IMR-90 (cell line): ENCODE measurements at regions not wholly inside any gene's neighbourhood (a gene's known extent, or its start where the extent isn't known, plus 50 kb on each side); places are given as distances from the start of the nearest gene placed in this dataset.
A peak's percentile ranks its signal among the peaks of the same experiment; 100 is the strongest.

Experiments used
- ATAC-seq: fragments of 200-7000 bp; cut with Tn5 transposase; 2 replicates; pipeline ENCODE4 v1.9.1; 2020; ENCODE audit warnings: low read depth, mild to moderate bottlenecking, moderate library complexity
- BruUV-seq: library from RNA; stranded (reverse); fragments of 400-500 nt; replicated peaks from 2 replicates; lab custom pipeline; 2021; lab: Mats Ljungman, UMichigan
- CTCF ChIA-PET: fragments of 300-600 bp; formaldehyde crosslinking; extraction: SDS; loops from one replicate; lab custom pipeline; 2021; ENCODE audit warnings: antibody characterized with exemption; lab: Yijun Ruan, JAX
- POLR2A ChIA-PET: fragments of 300-600 bp; sonication (Branson Sonifier 250); formaldehyde crosslinking; loops from one replicate; lab custom pipeline; 2022; ENCODE audit warnings: antibody characterized with exemption; ENCODE audit not compliant: unreplicated experiment; lab: Charles Lee
- DNase-seq: peaks from one replicate; pipeline ENCODE4 v3.0.0; 2013
- H2AFZ ChIP-seq: replicated peaks from 2 replicates; pipeline ENCODE3; 2013; ENCODE audit warnings: low read length, mild to moderate bottlenecking; ENCODE audit not compliant: poor library complexity
- H2AK5ac ChIP-seq: 2 replicates; pipeline ENCODE4 v1.6.1; 2013; ENCODE audit warnings: low read depth, low read length, inconsistent platforms
- H2AK9ac ChIP-seq: replicated peaks from 2 replicates; pipeline ENCODE3; 2013; ENCODE audit warnings: mild to moderate bottlenecking, low read depth, low read length, moderate library complexity; ENCODE audit not compliant: poor library complexity
- H2BK120ac ChIP-seq: 2 replicates; pipeline ENCODE4 v1.6.1; 2013; ENCODE audit warnings: low read depth, low read length, inconsistent platforms
- H2BK15ac ChIP-seq: 3 replicates; pipeline ENCODE4 v1.6.1; 2013; ENCODE audit warnings: low read depth, low read length, inconsistent platforms
- H2BK20ac ChIP-seq: 2 replicates; pipeline ENCODE4 v1.6.1; 2013; ENCODE audit warnings: low read depth, mild to moderate bottlenecking, inconsistent platforms, low read length, moderate library complexity
- H2BK5ac ChIP-seq: 2 replicates; pipeline ENCODE4 v1.6.1; 2013; ENCODE audit warnings: mild to moderate bottlenecking, low read depth, low read length, inconsistent platforms; ENCODE audit not compliant: poor library complexity, severe bottlenecking
- H3K14ac ChIP-seq: replicated peaks from 2 replicates; pipeline ENCODE4 v1.6.1; 2013; ENCODE audit warnings: low read depth, low read length, inconsistent platforms
- H3K18ac ChIP-seq: 2 replicates; pipeline ENCODE4 v1.6.1; 2013; ENCODE audit warnings: low read depth, low read length, control low read depth
- H3K23ac ChIP-seq: 2 replicates; pipeline ENCODE4 v1.6.1; 2013; ENCODE audit warnings: low read depth, low read length, inconsistent platforms
- H3K27ac ChIP-seq: 2 replicates; pipeline ENCODE4 v1.5.1; 2013; ENCODE audit warnings: mild to moderate bottlenecking, control low read depth, low read length; ENCODE audit not compliant: insufficient read depth
- H3K27me3 ChIP-seq: 2 replicates; pipeline ENCODE4 v1.6.1; 2013; ENCODE audit warnings: low read length; ENCODE audit not compliant: control insufficient read depth, insufficient read depth
- H3K36me3 ChIP-seq: 2 replicates; pipeline ENCODE4 v1.6.1; 2013; ENCODE audit warnings: low read length, mixed read lengths; ENCODE audit not compliant: control insufficient read depth, insufficient read depth
- H3K4ac ChIP-seq: 2 replicates; pipeline ENCODE4 v1.6.1; 2013; ENCODE audit warnings: low read depth, low read length, inconsistent platforms
- H3K4me1 ChIP-seq: 2 replicates; pipeline ENCODE4 v1.6.1; 2013; ENCODE audit warnings: low read length, mixed read lengths; ENCODE audit not compliant: control insufficient read depth, insufficient read depth
- H3K4me2 ChIP-seq: 2 replicates; pipeline ENCODE4 v1.6.1; 2013; ENCODE audit warnings: low read depth, mild to moderate bottlenecking, control low read depth, low read length, moderate library complexity
- H3K4me3 ChIP-seq: 2 replicates; pipeline ENCODE4 v1.5.1; 2013; ENCODE audit warnings: low read depth, mild to moderate bottlenecking, control low read depth, low read length, moderate library complexity; ENCODE audit not compliant: insufficient read depth
- H3K56ac ChIP-seq: 2 replicates; pipeline ENCODE4 v1.6.1; 2013; ENCODE audit warnings: low read length, inconsistent platforms; ENCODE audit not compliant: insufficient read depth; ENCODE audit errors: extremely low read depth
- H3K79me1 ChIP-seq, 2 experiments: 2 replicates each; pipeline ENCODE4 v1.6.1; 2013; ENCODE audit warnings: low read length in 2 of 2, inconsistent platforms in 1 of 2, low read depth in 1 of 2
- H3K9ac ChIP-seq: 2 replicates; pipeline ENCODE4 v1.6.1; 2013; ENCODE audit warnings: low read depth, low read length, control low read depth
- H3K9me1 ChIP-seq: 2 replicates; pipeline ENCODE4 v1.6.1; 2013; ENCODE audit warnings: low read length, inconsistent platforms; ENCODE audit not compliant: insufficient read depth
- H3K9me3 ChIP-seq: 2 replicates; pipeline ENCODE4 v1.6.1; 2013; ENCODE audit warnings: low read length; ENCODE audit not compliant: control insufficient read depth, insufficient read depth
- H4K20me1 ChIP-seq: 2 replicates; pipeline ENCODE4 v1.6.1; 2013; ENCODE audit warnings: low read length, inconsistent platforms; ENCODE audit not compliant: insufficient read depth
- H4K5ac ChIP-seq: 2 replicates; pipeline ENCODE4 v1.6.1; 2013; ENCODE audit warnings: mild to moderate bottlenecking, low read depth, low read length, control low read depth
- H4K8ac ChIP-seq, 2 experiments: 2 replicates each; pipeline ENCODE4 v1.6.1; 2013; ENCODE audit warnings: low read depth in 2 of 2, low read length in 2 of 2, control low read depth in 1 of 2, inconsistent platforms in 1 of 2
- H4K91ac ChIP-seq: 2 replicates; pipeline ENCODE4 v1.6.1; 2013; ENCODE audit warnings: low read depth, low read length, inconsistent platforms; ENCODE audit not compliant: insufficient read depth
- CHD1 ChIP-seq: IDR thresholded peaks from 2 replicates; pipeline ENCODE4 v1.6.1; 2012; ENCODE audit warnings: low read depth, low read length, improper control_type of control experiment
- CTCF ChIP-seq: conservative IDR thresholded peaks from 2 replicates; pipeline ENCODE4 v1.5.1; 2012; ENCODE audit warnings: mild to moderate bottlenecking, low read depth, low read length, improper control_type of control experiment
- ELK1 ChIP-seq: fragments of 150-350 bp; IDR thresholded peaks from 2 replicates; pipeline ENCODE4 v1.6.1; 2016; ENCODE audit warnings: low read depth, mild to moderate bottlenecking, low read length, moderate library complexity, borderline replicate concordance
- MAZ ChIP-seq: IDR thresholded peaks from 2 replicates; pipeline ENCODE4 v1.6.1; 2012; ENCODE audit warnings: low read depth, mild to moderate bottlenecking, low read length, improper control_type of control experiment, moderate library complexity, borderline replicate concordance
- RAD21 ChIP-seq: IDR thresholded peaks from 2 replicates; pipeline ENCODE4 v1.6.1; 2012; ENCODE audit warnings: low read length, improper control_type of control experiment
- RCOR1 ChIP-seq: IDR thresholded peaks from 2 replicates; pipeline ENCODE4 v1.6.1; 2012; ENCODE audit warnings: mild to moderate bottlenecking, low read length, improper control_type of control experiment; ENCODE audit not compliant: insufficient replicate concordance
- SMC3 ChIP-seq: fragments of 150-350 bp; IDR thresholded peaks from 2 replicates; pipeline ENCODE4 v1.6.1; 2016; ENCODE audit warnings: low read depth, mild to moderate bottlenecking, antibody characterized with exemption, low read length, moderate library complexity
- WGBS, 2 experiments: methylation state at CpG; one replicate each; pipeline versions ENCODE4 v1.1.5 to v1.1.7; 2013; ENCODE audit warnings: missing lambda C conversion rate in 2 of 2; ENCODE audit not compliant: insufficient read length in 1 of 2; ENCODE audit errors: extremely low coverage in 2 of 2; 5-methylcytosine and 5-hydroxymethylcytosine counted together
- dilution Hi-C: fragments of 300-500 bp; cut with HindIII; formaldehyde crosslinking; loops from one replicate; pipeline ENCODE4 v1.14.3; 2018; ENCODE audit warnings: low sequenced_read_pairs; ENCODE audit not compliant: unreplicated experiment
- in situ Hi-C: fragments of 300-500 bp; cut with MboI; formaldehyde crosslinking; loops from 3 replicates; pipeline ENCODE4 v1.14.3; 2019; ENCODE audit warnings: low sequenced_read_pairs, inconsistent platforms, mixed read lengths
- intact Hi-C: fragments of 100-400 bp; cut with micrococcal nuclease; formaldehyde crosslinking; loops from 2 replicates; pipeline ENCODE4 v1.10.0; 2022

DNA sequence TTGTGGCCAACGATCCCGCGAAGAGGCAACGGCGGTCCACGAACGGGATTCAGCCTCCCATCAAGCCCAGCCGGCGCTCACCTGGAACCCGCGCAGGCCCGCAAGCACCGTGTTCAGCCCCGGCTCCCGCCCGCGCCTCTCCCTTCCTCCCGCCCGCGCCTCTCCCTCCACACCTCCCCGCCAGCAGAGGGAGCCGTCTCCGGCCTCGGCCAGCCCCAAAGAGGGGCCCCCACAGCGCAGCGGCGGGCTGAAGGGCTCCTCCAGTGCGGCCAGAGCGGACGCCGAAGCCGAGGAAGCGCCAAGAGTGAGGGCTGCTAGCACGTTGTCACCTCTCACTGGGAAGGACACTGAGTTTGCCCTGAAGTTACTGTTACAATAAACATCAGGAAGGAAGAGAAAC lies 55.3 kb upstream of the LAPTM4A start:
- dilution Hi-C loops = no loop called here
- intact Hi-C loops = loop anchor here (2.0 kb wide), 1 partner anchor 118 kb away; the partner anchor contains the start of gene SDC1

More for the DNA sequence above, 55.3 kb upstream of the LAPTM4A start:
- Histone ChIP-seq H2AK9ac (peak overlapping the region; percentile 52), H3K56ac (peak overlapping the region; percentile 22; the same call in 1 of the 2 replicates), H2BK15ac (no peak overlapping the region), H2BK5ac (no peak overlapping the region), H3K4me2 (peak overlapping the region; percentile 66), H3K9me3 (peaks cover 7% of the 10 kb centered on the region), H3K4me1 (peaks cover 4% of the 10 kb centered on the region), H4K91ac (no peak overlapping the region), H2AK5ac (0 out of 2 replicates have a peak overlapping the region, but pooled peaks have one; percentile 26), H3K14ac (peak overlapping the region; percentile 69; the same call in 1 of the 2 replicates), H4K8ac (peak overlapping the region; percentile 74 to 83), H4K20me1 (no peaks in the 10 kb centered on the region), H3K4me3 (peak overlapping the region; percentile 31; the same call in 1 of the 2 replicates), H3K27me3 (no peaks in the 10 kb centered on the region), H2AFZ (peak overlapping the region; percentile 84), H3K18ac (peak overlapping the region; percentile 44; the same call in 1 of the 2 replicates), H2BK20ac (no peak overlapping the region), H3K9ac (no peak overlapping the region), H3K9me1 (0 out of 2 replicates have a peak, but pooled peaks cover 5% of the 10 kb centered on the region), H3K79me1 (no peaks in the 10 kb centered on the region), H3K4ac (peak overlapping the region; percentile 54; the same call in 1 of the 2 replicates), H3K36me3 (no peaks in the 10 kb centered on the region), H3K23ac (no peak overlapping the region), H2BK120ac (peak overlapping the region; percentile 52; the same call in 1 of the 2 replicates), H3K27ac (no peak overlapping the region; the same call in 1 of the 2 replicates), H4K5ac (peak overlapping the region; percentile 79)
- CTCF ChIA-PET = interaction anchor here (0.7 to 2.3 kb wide), 4 partner anchors 8 to 185 kb away, joined by 3 to 10 read pairs (median 5); partner anchors contain the start of gene SDC1
- TF ChIP-seq MAZ (peak; percentile 54; the same call in 1 of the 2 replicates), ELK1 (no peak), CHD1 (no peak), CTCF (peak; percentile 45), SMC3 (peak; percentile 27; the same call in 1 of the 2 replicates), RAD21 (peak; percentile 42), RCOR1 (no peak)
- POLR2A ChIA-PET = no interaction called here
- WGBS, 2 experiments = 16% methylated on average over 20 of the region's 34 CpGs; no CpG with 5 or more reads in 1 of the 2 experiments
- DNase-seq (no peak), ATAC-seq (peak; percentile 58; the same call in 1 of the 2 replicates)
- in situ Hi-C loops = no loop called here
- BruUV-seq = no TSS peak
